Ishikawa (cell line): ENCODE measurements at regions not wholly inside any gene's neighbourhood (a gene's known extent, or its start where the extent isn't known, plus 50 kb on each side); places are given as distances from the start of the nearest gene placed in this dataset.

Source experiments
- TAF1 ChIP-seq: IDR thresholded peaks from 2 replicates; pipeline ENCODE4 v1.6.1; 2012; ENCODE audit warnings: low read depth, mild to moderate bottlenecking
- TF ChIP-seq, protein P1 (sequence below): IDR thresholded peaks from 2 replicates; pipeline ENCODE4 v1.6.1; 2012
- TF ChIP-seq, protein P2 (sequence below): IDR thresholded peaks from 2 replicates; pipeline ENCODE4 v1.6.1; 2012; ENCODE audit warnings: low read depth, mild to moderate bottlenecking

DNA sequence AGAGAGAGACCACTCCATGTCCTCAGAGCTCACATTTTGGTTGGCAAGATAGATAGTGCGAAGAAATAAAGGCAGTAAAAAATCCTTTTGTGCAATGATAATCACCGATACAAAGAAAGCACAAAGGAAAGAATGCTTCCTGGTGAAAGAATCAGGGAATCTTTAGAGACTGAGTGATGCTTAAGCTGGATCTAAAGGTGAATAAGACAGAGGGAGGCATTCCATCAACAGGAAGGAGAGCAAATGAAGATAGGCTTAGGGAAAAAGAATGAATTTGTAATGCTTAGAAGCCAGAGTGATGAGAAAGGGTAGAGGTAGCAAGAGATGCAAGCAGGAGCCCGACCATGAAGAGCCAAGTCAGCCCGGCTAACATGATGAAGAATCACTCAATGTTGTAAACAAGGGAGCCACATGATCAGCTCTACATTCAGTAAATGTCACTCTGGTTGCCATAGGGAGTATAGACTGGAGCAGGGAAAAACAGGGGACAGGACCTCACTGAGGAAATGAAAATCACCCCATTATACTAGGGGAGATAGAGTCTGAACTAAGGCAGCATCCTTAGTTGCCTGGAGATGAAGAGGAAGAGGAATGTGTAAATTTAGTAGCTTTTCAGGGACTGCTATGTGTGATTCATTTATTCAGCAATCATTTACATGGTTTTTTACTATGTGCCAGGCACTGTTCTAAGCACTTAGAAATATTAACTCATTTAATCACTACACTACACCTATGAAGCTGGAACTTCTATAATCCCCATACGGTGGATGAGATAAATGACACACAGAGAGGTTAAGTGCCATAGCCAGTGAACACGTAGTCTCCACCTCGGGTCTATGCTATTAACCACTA, 402.6 kb upstream of the NFIA start:
- TF ChIP-seq, protein P1, sequence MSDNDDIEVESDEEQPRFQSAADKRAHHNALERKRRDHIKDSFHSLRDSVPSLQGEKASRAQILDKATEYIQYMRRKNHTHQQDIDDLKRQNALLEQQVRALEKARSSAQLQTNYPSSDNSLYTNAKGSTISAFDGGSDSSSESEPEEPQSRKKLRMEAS: no peak
- TF ChIP-seq, protein P2, sequence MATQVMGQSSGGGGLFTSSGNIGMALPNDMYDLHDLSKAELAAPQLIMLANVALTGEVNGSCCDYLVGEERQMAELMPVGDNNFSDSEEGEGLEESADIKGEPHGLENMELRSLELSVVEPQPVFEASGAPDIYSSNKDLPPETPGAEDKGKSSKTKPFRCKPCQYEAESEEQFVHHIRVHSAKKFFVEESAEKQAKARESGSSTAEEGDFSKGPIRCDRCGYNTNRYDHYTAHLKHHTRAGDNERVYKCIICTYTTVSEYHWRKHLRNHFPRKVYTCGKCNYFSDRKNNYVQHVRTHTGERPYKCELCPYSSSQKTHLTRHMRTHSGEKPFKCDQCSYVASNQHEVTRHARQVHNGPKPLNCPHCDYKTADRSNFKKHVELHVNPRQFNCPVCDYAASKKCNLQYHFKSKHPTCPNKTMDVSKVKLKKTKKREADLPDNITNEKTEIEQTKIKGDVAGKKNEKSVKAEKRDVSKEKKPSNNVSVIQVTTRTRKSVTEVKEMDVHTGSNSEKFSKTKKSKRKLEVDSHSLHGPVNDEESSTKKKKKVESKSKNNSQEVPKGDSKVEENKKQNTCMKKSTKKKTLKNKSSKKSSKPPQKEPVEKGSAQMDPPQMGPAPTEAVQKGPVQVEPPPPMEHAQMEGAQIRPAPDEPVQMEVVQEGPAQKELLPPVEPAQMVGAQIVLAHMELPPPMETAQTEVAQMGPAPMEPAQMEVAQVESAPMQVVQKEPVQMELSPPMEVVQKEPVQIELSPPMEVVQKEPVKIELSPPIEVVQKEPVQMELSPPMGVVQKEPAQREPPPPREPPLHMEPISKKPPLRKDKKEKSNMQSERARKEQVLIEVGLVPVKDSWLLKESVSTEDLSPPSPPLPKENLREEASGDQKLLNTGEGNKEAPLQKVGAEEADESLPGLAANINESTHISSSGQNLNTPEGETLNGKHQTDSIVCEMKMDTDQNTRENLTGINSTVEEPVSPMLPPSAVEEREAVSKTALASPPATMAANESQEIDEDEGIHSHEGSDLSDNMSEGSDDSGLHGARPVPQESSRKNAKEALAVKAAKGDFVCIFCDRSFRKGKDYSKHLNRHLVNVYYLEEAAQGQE: no peak
- no peak for TF ChIP-seq TAF1
